Tibial nerve (tissue), 4 donors: ENCODE measurements at regions not wholly inside any gene's neighbourhood (a gene's known extent, or its start where the extent isn't known, plus 50 kb on each side); places are given as distances from the start of the nearest gene placed in this dataset.

Experiments
- CTCF ChIP-seq, 5 experiments: fragments of 200-600 bp in 3 of 5; fragments of 450-650 bp in 2 of 5; sonication (generic) in 3 of 5; IDR thresholded peaks; one replicate each; pipeline ENCODE4 v1.5.1; 2016 to 2019; ENCODE audit warnings: antibody characterized with exemption in 5 of 5, mild to moderate bottlenecking in 3 of 5, moderate library complexity in 2 of 5
- EP300 ChIP-seq, 2 donors: sonication (generic); formaldehyde crosslinking; IDR thresholded peaks; one replicate each; pipeline ENCODE4 v1.6.1; 2017; ENCODE audit warnings: antibody characterized with exemption in 2 of 2, mild to moderate bottlenecking in 1 of 2
- POLR2A ChIP-seq, 2 donors: fragments of 450-650 bp; IDR thresholded peaks; one replicate each; pipeline ENCODE4 v1.6.1; 2017; ENCODE audit warnings: antibody characterized with exemption in 2 of 2, mild to moderate bottlenecking in 2 of 2, moderate library complexity in 2 of 2

DNA sequence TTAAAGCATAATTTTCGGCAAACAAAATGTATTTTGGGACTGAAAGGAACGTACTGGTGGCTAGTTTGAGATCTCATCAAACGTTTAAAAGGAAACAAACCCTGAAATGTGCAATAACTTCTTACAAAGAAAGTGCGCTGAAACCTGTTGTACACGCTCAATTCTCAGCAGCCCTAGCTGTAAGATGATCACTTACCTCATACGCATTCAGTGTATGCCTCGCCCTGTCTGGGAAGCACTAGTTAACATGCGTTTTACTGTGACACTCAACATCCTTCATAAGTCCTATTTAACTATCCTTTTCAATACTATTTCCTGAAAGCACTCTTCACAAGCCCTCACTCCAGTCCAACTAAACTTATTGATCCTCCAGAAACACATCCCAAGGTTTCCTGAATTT lies 485.0 kb upstream of the EDIL3 start:
- TF ChIP-seq CTCF (IDR thresholded peaks at IDR 0.05) (no peak), POLR2A (IDR thresholded peaks at IDR 0.05) (no peak), EP300 (IDR thresholded peaks at IDR 0.05) (no peak)
